ENCODE measurements at regions not wholly inside any gene's neighbourhood (a gene's known extent, or its start where the extent isn't known, plus 50 kb on each side); places are given as distances from the start of the nearest gene placed in this dataset.

DNA sequence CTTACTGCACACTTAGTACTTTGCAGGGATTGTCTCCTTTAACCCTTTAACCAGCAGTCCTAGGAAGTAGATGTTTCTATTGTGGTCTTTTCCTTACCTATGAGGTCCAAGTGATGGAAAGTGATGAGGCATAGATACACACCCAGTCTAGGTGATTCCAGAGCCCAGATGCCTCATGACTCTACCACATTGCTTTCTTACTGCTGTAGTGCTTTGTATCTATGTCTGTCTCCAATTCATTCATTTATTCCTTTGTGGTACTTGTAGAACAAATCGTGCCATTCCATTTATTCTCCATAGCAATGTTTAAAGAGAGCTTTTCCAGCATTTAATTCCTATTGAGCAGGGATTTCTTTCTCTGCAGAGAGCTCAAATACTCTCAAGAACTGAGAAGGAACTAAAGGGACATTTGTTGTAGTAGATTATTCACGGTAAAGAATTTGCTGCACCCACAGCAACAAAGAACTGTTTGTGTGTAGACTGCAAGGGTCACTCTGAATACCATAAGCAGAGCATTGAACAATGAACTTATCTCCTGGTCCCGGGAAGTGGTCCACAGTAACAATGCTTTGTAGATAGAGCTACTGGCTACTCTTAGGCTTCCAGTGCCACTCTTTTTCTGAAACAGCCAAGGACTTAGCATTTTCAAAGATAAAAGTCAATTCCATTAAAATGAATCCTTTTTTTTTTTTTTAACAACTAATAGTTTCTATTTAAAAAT, 337.0 kb downstream of the PTEN start:
- Histone ChIP-seq H2AFZ (ENCODE audit: insufficient read depth, low read depth, low read length, poor library complexity, severe bottlenecking) (no peak overlapping the region), H3K27ac (ENCODE audit: low read length in 2 of 2) (no peak overlapping the region), H3K9ac (ENCODE audit: low read length) (no peak overlapping the region), H3K79me2 (ENCODE audit: control insufficient read depth, insufficient read depth, low read length) (no peaks in the 10 kb centered on the region), H3K27me3 (replicated peaks in 1 of 4; ENCODE audit: control extremely low read depth in 1 of 4, control insufficient read depth in 3 of 4, insufficient read depth in 4 of 4, low read length in 3 of 4) (no peaks in the 10 kb centered on the region), H4K20me1 (ENCODE audit: control insufficient read depth, insufficient read depth, low read length, poor library complexity, severe bottlenecking) (no peaks in the 10 kb centered on the region), H3K4me1 (ENCODE audit: control insufficient read depth in 2 of 2, insufficient read depth in 2 of 2, low read length in 2 of 2) (no peaks in the 10 kb centered on the region), H3K36me3 (replicated peaks in 1 of 2; ENCODE audit: control extremely low read depth in 1 of 2, control insufficient read depth in 1 of 2, extremely low read depth in 1 of 2, insufficient read depth in 2 of 2, low read length in 1 of 2) (no peaks in the 10 kb centered on the region), H3K4me2 (replicated peaks; ENCODE audit: low read depth, low read length, poor library complexity, severe bottlenecking) (no peak overlapping the region), H3K4me3 (ENCODE audit: control extremely low read depth in 1 of 5, extremely low read depth in 1 of 5, insufficient read depth in 1 of 5, low read depth in 2 of 5, low read length in 4 of 5) (no peak overlapping the region), H3K9me3 (ENCODE audit: control extremely low read depth in 1 of 3, control insufficient read depth in 2 of 3, insufficient read depth in 1 of 3, low read length in 2 of 3) (peaks cover 0 to 5% (median 0%) of the 10 kb centered on the region in 3 donors)
- ChIA-PET POLR2A (interaction anchor here (0.6 kb wide), 1 partner anchor 92 kb away, joined by 7 read pairs; no protein-coding TSS in a partner anchor), CTCF (no interaction called here)
- no peak for ATAC-seq (ENCODE audit: low read depth)
- Mint-ChIP-seq H3K4me1 (peaks cover 6% of the 10 kb centered on the region), H3K4me3 (no peak overlapping the region), H3K9me3 (ENCODE audit: insufficient read depth) (peaks cover 5% of the 10 kb centered on the region), H3K27me3 (no peaks in the 10 kb centered on the region), H3K27ac (no peak overlapping the region)
- WGBS (ENCODE audit: insufficient coverage) = no CpG with 5 or more reads among the region's 3 CpGs
- TF ChIP-seq EZH2 (IDR thresholded peaks at IDR 0.05; ENCODE audit: borderline replicate concordance, insufficient read depth, low read depth, low read length, poor library complexity, severe bottlenecking) = no peak
- TF ChIP-seq, protein P1, sequence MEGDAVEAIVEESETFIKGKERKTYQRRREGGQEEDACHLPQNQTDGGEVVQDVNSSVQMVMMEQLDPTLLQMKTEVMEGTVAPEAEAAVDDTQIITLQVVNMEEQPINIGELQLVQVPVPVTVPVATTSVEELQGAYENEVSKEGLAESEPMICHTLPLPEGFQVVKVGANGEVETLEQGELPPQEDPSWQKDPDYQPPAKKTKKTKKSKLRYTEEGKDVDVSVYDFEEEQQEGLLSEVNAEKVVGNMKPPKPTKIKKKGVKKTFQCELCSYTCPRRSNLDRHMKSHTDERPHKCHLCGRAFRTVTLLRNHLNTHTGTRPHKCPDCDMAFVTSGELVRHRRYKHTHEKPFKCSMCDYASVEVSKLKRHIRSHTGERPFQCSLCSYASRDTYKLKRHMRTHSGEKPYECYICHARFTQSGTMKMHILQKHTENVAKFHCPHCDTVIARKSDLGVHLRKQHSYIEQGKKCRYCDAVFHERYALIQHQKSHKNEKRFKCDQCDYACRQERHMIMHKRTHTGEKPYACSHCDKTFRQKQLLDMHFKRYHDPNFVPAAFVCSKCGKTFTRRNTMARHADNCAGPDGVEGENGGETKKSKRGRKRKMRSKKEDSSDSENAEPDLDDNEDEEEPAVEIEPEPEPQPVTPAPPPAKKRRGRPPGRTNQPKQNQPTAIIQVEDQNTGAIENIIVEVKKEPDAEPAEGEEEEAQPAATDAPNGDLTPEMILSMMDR (IDR thresholded peaks at IDR 0.05) = no peak
- intact Hi-C loops (cut with micrococcal nuclease) = no loop called here
- DNase-seq = no peak

DNA sequence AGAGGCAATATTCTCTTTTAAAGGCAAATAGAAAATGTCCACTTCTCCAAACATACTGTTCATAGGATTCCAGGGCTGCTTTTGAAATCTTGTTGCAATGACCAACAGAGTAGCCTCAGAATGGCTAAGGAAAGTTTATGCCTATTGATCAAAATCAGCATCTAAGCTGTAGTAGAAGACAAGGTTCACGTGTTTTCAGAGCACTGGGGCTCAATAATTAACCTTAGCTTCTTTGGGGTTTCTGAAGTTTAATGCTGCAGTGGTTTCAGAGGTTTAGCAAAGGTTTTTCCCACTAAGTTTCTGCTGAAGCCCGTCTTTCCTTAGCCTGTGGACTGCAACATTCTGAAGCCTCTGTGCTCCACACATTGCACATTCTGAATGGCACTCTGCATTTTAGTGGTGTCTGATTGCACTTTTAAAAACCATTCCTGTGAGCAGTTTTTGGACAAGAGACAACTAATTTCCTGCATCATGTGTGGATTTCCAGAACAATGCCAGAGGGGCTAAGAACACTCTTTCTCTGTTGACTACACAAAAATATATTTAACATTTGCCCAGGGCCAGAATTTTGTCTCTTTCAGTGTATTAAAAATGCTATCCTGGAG, 342.5 kb downstream of the PTEN start:
- Mint-ChIP-seq H3K27me3 (no peaks in the 10 kb centered on the region), H3K4me1 (no peaks in the 10 kb centered on the region), H3K9me3 (ENCODE audit: insufficient read depth) (no peaks in the 10 kb centered on the region), H3K27ac (no peak overlapping the region), H3K4me3 (no peak overlapping the region)
- POLR2A ChIA-PET = no interaction called here
- DNase-seq (no peak), ATAC-seq (ENCODE audit: low read depth) (no peak)
- Histone ChIP-seq H2AFZ (ENCODE audit: insufficient read depth, low read depth, low read length, poor library complexity, severe bottlenecking) (no peak overlapping the region), H3K9me3 (ENCODE audit: control extremely low read depth in 1 of 3, control insufficient read depth in 2 of 3, insufficient read depth in 1 of 3, low read length in 2 of 3) (peaks cover 0 to 1% (median 0%) of the 10 kb centered on the region in 3 donors), H3K36me3 (replicated peaks in 1 of 2; ENCODE audit: control extremely low read depth in 1 of 2, control insufficient read depth in 1 of 2, extremely low read depth in 1 of 2, insufficient read depth in 2 of 2, low read length in 1 of 2) (no peaks in the 10 kb centered on the region), H3K4me3 (ENCODE audit: control extremely low read depth in 1 of 5, extremely low read depth in 1 of 5, insufficient read depth in 1 of 5, low read depth in 2 of 5, low read length in 4 of 5) (no peak overlapping the region), H3K4me2 (replicated peaks; ENCODE audit: low read depth, low read length, poor library complexity, severe bottlenecking) (no peak overlapping the region), H4K20me1 (ENCODE audit: control insufficient read depth, insufficient read depth, low read length, poor library complexity, severe bottlenecking) (no peaks in the 10 kb centered on the region), H3K9ac (ENCODE audit: low read length) (no peak overlapping the region), H3K4me1 (ENCODE audit: control insufficient read depth in 2 of 2, insufficient read depth in 2 of 2, low read length in 2 of 2) (no peaks in the 10 kb centered on the region), H3K27me3 (replicated peaks in 1 of 4; ENCODE audit: control extremely low read depth in 1 of 4, control insufficient read depth in 3 of 4, insufficient read depth in 4 of 4, low read length in 3 of 4) (no peaks in the 10 kb centered on the region), H3K79me2 (ENCODE audit: control insufficient read depth, insufficient read depth, low read length) (no peaks in the 10 kb centered on the region), H3K27ac (ENCODE audit: low read length in 2 of 2) (no peak overlapping the region)
- intact Hi-C loops (cut with micrococcal nuclease) = no loop called here
- CTCF ChIA-PET = no interaction called here
- TF ChIP-seq, protein P1 (IDR thresholded peaks at IDR 0.05) = no peak
- TF ChIP-seq EZH2 (IDR thresholded peaks at IDR 0.05; ENCODE audit: borderline replicate concordance, insufficient read depth, low read depth, low read length, poor library complexity, severe bottlenecking) = no peak
- 80% methylated on average over 2 of the region's 2 CpGs for WGBS (ENCODE audit: insufficient coverage)

Data from B cell (primary cell).